ENCODE measurements at regions not wholly inside any gene's neighbourhood (a gene's known extent, or its start where the extent isn't known, plus 50 kb on each side); places are given as distances from the start of the nearest gene placed in this dataset.

DNA sequence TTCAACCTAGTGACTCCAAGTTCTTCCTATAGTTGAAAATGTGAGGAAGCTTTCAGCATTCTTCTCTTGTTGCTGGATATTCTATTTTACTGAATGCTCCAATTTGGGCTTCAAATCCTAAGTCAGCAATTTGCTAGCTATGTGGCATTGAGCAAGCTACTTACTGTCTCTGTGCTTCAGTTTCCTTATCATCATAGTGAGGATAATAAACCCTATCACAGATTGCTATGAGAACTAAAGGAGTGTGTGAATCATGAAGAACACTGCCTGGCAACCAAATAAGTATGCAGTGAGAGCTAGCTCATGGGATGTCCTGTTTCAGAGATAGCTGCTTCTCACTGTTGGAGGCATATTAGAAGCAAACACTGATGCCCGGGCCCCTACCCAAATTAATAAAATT lies 163.8 kb upstream of the CDIN1 start:
- Histone ChIP-seq H3K36me3 (replicated peaks in 1 of 2) (no peaks in the 10 kb centered on the region), H3K27ac (no peak overlapping the region), H3K27me3 (no peaks in the 10 kb centered on the region), H3K9me3 (replicated peaks in 1 of 3) (no peaks in the 10 kb centered on the region), H3K4me3 (no peak overlapping the region), H3K4me1 (replicated peaks in 1 of 2) (no peaks in the 10 kb centered on the region)
- no peak for TF ChIP-seq POLR2A (IDR thresholded peaks at IDR 0.05)
- TF ChIP-seq, protein P1, sequence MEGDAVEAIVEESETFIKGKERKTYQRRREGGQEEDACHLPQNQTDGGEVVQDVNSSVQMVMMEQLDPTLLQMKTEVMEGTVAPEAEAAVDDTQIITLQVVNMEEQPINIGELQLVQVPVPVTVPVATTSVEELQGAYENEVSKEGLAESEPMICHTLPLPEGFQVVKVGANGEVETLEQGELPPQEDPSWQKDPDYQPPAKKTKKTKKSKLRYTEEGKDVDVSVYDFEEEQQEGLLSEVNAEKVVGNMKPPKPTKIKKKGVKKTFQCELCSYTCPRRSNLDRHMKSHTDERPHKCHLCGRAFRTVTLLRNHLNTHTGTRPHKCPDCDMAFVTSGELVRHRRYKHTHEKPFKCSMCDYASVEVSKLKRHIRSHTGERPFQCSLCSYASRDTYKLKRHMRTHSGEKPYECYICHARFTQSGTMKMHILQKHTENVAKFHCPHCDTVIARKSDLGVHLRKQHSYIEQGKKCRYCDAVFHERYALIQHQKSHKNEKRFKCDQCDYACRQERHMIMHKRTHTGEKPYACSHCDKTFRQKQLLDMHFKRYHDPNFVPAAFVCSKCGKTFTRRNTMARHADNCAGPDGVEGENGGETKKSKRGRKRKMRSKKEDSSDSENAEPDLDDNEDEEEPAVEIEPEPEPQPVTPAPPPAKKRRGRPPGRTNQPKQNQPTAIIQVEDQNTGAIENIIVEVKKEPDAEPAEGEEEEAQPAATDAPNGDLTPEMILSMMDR (IDR thresholded peaks at IDR 0.05) = no peak
- no peak for DNase-seq
- intact Hi-C loops (cut with DNase I) = loop anchor here in 1 of 2 donors (10.0 kb wide), 1 partner anchor 391 kb away; no protein-coding TSS in a partner anchor
- 65 to 84% (median 81%) methylated on average over 1 of the region's 1 CpG for WGBS, 4 donors

DNA sequence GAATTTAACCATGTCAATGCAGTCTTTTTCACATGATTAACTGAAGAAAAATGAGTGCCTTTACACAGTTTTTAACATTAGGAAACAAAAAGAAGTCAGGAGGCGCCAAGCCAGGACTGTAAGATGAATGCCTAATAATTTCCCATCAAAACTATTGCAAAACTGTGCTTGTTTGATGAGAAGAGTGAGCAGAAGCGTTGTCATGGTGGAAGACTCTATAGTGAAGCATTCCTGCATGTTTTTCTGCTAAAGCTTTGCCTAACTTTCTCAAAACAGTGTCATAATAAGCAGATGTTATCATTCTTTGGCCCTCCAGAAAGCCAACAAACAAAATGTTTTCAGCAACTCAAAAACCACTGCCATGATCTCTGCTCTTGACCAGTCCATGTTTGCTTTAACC lies 156.8 kb upstream of the CDIN1 start:
- no peak overlapping the region for H3K4me3 ChIP-seq

DNA sequence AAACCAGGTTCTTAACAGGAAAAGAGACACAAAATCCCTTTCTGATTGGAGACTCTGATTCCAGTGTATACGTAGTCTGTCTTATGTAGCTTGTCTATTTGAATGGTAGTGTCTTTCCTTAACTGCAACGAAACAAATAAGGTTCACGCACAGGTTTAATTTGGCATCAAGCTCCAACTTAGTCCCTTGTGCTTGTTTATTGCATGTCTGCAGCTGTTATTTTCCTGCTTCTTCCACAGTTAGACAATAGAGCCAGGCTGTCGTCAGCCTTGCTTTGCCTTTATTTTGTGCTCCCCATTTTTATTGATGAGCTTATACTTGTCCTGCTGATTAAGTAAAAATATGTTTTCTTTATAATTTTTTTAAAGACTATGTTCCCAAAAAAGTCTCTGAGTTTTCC lies 152.7 kb upstream of the CDIN1 start:
- no peaks in the 10 kb centered on the region for H3K36me3 ChIP-seq (replicated peaks in 1 of 2)
- H3K27ac ChIP-seq = no peak overlapping the region
- no peak overlapping the region for H3K4me3 ChIP-seq
- 79 to 84% (median 83%) methylated on average over 4 of the region's 4 CpGs for WGBS, 4 donors
- H3K4me1 ChIP-seq (replicated peaks in 1 of 2) = no peaks in the 10 kb centered on the region
- TF ChIP-seq, protein P1 (IDR thresholded peaks at IDR 0.05) = no peak
- no peak for TF ChIP-seq POLR2A (IDR thresholded peaks at IDR 0.05)
- intact Hi-C loops (cut with DNase I) = no loop called here
- H3K27me3 ChIP-seq = no peaks in the 10 kb centered on the region
- H3K9me3 ChIP-seq (replicated peaks in 1 of 3) = no peaks in the 10 kb centered on the region
- no peak for DNase-seq

More for the DNA sequence above, 156.8 kb upstream of the CDIN1 start:
- no peak for TF ChIP-seq POLR2A (IDR thresholded peaks at IDR 0.05)
- TF ChIP-seq, protein P1 (IDR thresholded peaks at IDR 0.05) = no peak
- 80 to 88% (median 84%) methylated on average over 2 of the region's 2 CpGs for WGBS, 4 donors
- H3K36me3 ChIP-seq (replicated peaks in 1 of 2) = no peaks in the 10 kb centered on the region
- no peaks in the 10 kb centered on the region for H3K4me1 ChIP-seq (replicated peaks in 1 of 2)
- intact Hi-C loops (cut with DNase I) = no loop called here
- DNase-seq = no peak
- no peak overlapping the region for H3K27ac ChIP-seq
- no peaks in the 10 kb centered on the region for H3K27me3 ChIP-seq
- peaks cover 0 to 9% (median 0%) of the 10 kb centered on the region in 3 donors for H3K9me3 ChIP-seq (replicated peaks in 1 of 3)

DNA sequence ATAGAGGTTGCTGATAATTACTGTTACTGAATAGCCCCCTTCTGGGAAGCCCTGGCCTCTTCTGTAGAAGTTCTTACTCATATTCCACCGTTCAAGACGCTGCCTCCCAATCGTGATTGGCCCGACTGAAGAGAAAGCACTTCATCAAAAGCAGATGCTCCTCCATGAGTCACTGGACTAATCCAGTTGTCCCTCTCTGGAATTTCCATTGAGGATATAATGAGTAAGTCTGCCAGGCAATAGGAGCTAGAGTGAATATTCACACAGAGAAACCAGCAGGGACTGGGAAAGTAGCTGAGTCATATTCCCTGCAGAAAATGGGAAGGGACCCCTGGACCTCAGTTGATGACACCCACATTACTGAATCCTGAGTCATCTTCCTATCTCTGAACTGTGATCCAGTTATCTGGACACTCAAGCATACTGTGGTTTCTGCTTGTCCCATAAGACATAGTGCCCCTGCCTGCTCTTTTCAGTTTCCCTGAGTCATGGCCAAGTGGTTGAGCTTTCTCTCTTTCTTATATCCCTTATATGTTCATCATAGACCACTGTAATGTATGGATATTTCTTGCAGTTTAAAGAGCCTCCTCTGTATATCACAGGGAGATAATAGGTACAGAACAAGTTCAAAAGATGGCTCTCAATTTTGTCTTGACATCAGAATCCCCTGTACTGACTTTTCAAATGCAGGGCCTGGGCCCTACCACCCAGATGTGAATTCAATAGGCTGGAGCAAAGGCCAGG lies 151.2 kb upstream of the CDIN1 start:
- Histone ChIP-seq H3K4me3 (no peak overlapping the region), H3K9me3 (replicated peaks in 1 of 3) (no peaks in the 10 kb centered on the region), H3K36me3 (replicated peaks in 1 of 2) (no peaks in the 10 kb centered on the region), H3K4me1 (replicated peaks in 1 of 2) (no peaks in the 10 kb centered on the region), H3K27me3 (no peaks in the 10 kb centered on the region), H3K27ac (peak overlapping the region in 1 of 5 donors; percentile 46)
- DNase-seq = peak in 6 of 7 donors; percentile 24 to 62 (median 40)
- no peak for TF ChIP-seq POLR2A (IDR thresholded peaks at IDR 0.05)
- TF ChIP-seq, protein P1 (IDR thresholded peaks at IDR 0.05) = no peak
- 41 to 69% (median 61%) methylated on average over 4 of the region's 4 CpGs for WGBS, 4 donors
- intact Hi-C loops (cut with DNase I) = no loop called here

Measured in adrenal gland (tissue), 9 donors.